HL-60 (cell line): ENCODE measurements at regions not wholly inside any gene's neighbourhood (a gene's known extent, or its start where the extent isn't known, plus 50 kb on each side); places are given as distances from the start of the nearest gene placed in this dataset.

Experiments used
- CTCF ChIP-seq: IDR thresholded peaks from one replicate; pipeline ENCODE4 v1.5.1; 2011; ENCODE audit warnings: low read length, control low read depth, inconsistent platforms; ENCODE audit not compliant: insufficient read depth
- GABPA ChIP-seq: IDR thresholded peaks from 2 replicates; pipeline ENCODE4 v1.6.1; 2012; ENCODE audit warnings: low read depth
- POLR2AphosphoS5 ChIP-seq: IDR thresholded peaks from 2 replicates; pipeline ENCODE4 v1.6.1; 2012; ENCODE audit warnings: low read depth

DNA sequence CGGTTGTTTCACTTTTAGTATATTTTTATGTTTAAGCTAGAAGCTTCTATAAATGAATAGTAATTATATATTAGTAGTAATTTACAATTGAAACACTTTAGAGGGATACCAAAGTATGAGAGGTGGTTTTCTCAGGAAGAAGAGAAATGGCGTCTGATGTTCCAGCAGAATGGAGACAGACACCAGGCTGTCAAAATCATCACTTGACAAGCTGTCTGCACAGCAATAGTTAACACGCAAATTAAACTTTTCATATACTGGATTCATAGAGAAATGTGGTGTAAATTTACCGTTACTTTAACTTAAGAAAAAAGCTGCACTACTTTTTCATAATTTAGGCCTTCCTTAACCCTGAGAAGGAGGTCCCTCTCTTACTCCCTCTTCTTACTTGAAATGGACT lies 82.6 kb downstream of the FAM217A start:
- TF ChIP-seq CTCF, result no peak
- no peak for TF ChIP-seq GABPA
- TF ChIP-seq POLR2AphosphoS5, result no peak
